Stimulated activated CD4-positive, alpha-beta T cell treated with anti-CD3 and anti-CD28 coated beads, TNF-alpha, amount 100 ng/mL, for 24 hours (primary cell): ENCODE measurements at regions not wholly inside any gene's neighbourhood (a gene's known extent, or its start where the extent isn't known, plus 50 kb on each side); places are given as distances from the start of the nearest gene placed in this dataset.

ENCODE experiments used
- DNase-seq, 3 experiments: peaks; one replicate each; pipeline ENCODE4 v3.0.0-alpha.2; 2020; ENCODE audit warnings: low read depth in 3 of 3

DNA sequence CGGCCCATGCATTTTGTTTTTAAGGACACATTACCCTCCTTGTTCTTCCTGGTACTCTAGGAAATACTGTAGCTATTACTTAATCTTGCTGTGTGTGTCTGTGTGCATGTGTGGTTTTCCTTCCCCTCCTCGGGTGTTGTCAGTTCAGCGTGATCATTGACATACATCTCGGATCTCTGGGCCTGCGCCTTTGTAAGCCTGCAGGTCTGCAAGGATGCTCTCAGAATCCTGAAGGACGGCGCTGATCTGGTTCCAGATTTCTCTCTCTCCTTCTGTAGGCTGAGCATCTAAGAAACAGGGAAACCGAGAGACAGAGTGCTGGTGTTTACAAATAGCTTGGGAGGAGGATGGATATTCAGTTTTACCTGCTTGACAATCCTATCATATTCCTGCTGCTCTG lies 100.2 kb downstream of the CYRIA start:
- no peak for DNase-seq

DNA sequence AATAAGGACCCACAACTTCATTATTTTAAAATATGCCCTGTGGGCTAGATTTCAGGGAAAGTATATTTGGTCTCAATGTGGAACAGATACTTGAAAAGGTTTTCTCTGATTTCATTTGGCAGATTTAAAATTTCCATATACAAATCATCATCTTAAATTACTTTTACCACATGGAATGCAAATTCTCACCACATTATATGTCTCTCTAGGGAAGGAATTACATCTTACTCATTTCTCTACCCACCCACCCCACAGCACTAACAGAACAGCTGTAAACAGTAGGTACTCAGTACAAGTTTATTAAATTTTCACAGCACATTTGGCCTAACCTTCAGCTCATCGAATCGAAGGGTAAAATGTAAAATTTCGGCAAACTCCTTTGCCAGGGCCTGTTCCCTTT lies 104.0 kb downstream of the CYRIA start:
- no peak for DNase-seq

DNA sequence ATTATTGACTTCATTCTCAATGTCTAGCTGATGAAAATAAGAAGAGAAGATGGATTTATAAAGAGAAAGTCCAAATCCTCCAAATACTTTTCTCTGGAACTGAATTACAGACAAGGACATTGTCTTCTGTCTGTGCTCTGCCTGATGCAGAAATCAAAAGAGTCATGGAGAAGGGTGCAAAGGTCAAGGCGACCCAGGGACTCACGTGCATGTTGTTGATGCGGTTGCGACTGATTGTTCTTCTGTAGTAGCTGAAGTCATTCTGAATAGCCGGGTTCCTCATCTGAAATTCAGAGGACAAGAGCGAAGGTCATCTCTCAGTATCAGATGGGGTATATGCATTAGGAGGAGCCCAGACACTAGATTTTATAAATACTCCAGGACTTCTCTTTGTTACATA lies 104.4 kb downstream of the CYRIA start:
- DNase-seq = no peak

DNA sequence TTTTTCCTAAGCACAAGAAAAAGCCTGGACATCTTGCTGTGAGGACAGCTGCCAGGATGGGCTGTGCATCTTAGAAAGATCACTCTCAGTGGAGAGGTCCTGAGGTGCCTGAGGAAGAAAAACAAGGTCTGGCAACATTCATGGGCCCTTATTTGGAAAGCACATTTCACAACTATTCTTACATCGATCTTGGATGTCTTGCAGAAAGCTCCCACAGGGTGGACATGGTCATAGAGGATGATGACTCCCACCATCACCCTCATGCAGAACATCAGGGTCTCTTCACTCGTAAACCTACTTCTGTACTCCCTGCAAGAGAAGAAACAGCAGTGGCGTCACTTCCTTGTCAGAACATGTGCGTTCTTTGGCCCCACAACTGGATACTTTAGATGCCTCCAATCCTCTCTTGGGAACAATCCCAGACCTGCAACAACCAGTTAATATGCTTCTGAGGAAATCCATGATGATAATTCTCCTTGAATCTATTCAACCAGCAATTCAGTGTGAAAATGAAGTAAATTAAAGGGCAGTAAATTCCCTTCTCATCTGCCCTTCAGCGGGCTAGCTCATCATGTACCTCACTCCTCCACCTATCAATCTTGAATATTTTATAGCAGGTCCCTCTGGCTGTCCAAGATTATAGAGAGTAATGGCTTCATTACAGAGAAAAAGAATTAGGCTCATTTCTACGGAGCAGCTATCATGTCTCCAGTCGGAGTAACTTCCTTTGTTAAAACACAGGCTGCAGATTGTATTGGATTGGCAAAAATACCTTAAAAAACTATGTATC lies 106.2 kb downstream of the CYRIA start:
- no peak for DNase-seq

DNA sequence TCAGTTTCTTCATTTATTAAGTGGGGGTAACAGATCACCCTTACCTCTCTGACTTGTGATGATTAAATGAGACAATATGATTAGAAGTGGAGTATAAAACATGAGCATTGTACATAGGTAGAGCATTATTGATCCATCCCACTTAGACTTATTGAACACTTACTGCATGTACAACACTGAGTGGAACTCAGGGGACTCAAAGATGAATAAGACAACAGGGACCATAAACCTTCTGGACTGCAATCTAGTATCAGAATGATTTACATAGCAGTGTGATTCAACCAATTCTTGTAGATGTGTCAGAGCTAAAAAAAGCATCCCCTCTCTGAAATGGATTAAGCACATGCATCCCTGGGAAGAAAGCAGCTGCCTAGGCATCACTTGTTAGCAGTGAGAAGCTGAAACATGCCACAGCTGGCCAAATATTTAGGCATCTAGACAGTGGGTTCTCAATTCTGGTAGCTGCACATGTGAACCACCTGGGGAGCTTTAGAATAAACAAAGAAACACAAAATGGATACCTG lies 111.5 kb downstream of the CYRIA start:
- no peak for DNase-seq

DNA sequence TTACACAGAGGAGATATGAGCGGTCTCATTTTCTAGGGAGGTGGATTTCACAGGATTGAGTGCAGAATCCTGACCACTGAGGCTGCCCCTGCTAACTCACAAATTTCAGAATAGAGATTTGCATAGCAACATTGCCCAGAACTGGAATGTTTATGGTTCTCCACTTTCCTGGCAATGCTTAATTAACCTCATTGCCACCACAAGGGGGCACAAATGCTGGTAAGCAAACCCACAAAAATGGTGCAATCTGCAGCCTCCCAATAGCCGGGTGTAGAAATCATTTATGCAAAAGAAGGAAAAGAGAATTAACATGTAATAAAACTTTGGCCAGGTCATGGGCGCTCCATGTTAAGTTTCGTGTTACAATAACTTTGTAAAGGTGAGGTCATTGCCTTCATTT lies 112.4 kb downstream of the CYRIA start:
- no peak for DNase-seq

DNA sequence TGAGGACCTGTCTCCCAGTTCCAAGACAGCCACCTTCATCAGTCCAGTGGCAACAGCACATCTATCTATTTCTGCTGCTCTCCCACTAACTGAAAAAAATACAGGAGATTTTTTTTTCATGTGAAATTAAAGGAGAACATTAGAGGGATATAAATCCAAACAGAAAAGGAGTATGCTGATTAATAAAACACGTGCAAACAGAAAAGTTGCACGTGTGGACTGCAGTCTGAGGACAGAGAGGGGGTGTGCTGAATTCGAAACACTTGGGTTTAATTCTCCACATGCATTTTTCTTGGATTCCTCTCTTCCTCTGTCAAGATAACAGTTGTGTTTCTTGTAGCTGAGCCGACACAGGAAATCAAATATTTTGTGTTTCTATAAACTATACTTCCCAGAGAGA lies 113.4 kb downstream of the CYRIA start:
- no peak for DNase-seq

DNA sequence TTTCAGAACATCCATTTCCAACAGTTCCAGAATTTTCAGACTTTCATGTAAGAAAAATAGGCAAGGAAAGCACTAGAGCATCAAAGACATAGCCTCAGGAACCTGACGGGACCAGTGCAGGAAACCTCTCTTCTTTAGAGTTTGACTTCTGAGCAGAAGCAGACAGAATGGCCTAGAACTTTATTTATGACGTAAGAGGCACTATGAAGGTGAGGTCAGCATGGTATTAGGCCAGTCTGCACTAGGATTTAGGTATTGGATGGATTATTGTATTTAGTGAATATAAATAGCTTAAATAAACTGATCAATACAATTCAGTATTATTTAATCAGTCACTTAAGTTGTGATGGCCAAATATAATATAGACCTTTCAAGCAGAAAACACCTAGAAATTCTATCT lies 117.6 kb downstream of the CYRIA start:
- no peak for DNase-seq

DNA sequence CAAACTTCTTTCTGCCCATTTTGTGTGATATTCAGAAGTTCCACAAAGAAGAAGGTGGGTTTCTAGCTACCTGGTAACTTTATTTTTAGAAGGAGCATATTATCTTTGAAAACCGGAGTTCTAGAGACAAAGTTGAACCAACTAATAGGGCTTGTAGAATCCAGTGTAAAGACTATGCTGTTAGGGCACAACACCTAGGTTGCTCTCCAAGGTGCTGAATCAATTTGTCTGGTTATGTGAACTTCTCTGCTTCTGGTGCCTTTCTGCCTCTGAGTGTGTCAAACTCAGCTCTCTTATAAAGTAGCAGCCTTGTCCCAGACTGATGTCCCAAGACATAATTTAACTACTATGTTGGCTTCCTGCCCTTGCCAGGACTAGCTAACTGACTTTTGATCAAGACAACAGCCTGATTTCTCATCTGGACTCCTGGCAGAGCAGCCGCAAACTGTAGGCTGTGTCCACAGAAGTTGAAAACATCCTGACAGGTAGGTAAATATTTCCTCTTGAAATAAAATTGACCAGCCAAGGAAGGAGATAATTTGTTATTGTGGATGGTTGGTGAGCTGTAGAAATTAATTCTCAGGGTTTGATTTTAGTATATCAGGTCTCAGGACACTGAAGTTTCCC lies 119.4 kb downstream of the CYRIA start:
- no peak for DNase-seq

DNA sequence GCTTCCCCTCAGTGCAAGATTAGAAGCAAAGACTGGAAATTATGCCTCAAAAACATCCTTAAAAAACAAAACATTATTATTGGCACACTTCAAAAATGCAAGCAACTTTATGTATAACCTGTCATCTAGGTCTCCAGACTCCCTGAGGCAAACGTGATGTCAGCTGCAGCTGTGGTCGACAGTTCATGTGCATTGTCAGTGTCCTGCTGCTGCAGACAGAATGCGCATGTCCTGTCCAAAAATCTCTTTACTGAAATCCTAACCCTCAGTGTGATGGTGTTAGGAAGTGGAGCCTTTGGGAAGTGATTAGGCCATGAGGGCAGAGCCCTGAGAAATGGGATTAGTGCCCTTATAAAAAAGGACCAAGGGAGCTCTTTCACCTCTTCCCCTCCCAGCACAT lies 126.9 kb downstream of the CYRIA start:
- no peak for DNase-seq

DNA sequence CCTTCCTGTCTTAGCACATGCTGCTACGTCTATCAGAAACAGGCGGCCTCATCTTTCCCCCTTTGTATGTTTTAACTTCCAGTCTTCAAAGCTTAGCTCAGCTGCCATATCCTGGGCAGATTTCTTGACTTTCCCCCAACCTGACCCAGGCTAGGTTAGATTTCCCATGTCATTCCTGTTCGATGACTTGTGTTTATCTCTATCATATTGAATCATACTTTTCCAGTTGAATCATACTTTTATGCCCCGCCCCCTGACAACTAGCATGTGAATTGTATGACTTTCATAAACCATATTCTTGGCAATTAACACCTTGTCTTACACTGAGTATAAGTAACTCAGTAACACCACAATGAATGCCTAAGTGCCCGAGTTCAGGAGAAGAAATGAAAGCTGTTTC lies 128.3 kb downstream of the CYRIA start:
- no peak for DNase-seq

DNA sequence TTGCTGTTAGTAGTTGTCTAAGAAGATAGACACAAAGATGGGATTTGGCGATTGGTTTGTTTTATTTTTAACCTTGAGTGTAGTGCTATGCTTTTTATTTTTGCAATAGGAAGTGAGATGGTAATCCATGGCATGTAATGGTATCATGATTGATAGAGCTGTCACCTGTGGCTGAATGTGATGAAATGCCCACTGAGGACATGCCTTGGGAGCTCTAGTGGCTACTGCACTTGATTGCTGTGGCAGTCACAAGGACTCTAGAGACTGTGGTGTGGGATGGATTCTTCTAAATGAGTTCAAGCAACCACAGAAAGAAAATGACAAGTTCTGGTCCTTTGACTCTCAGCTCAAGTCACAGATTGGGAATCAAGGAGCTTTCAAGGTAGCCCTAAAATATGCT lies 139.4 kb downstream of the CYRIA start:
- DNase-seq = no peak

DNA sequence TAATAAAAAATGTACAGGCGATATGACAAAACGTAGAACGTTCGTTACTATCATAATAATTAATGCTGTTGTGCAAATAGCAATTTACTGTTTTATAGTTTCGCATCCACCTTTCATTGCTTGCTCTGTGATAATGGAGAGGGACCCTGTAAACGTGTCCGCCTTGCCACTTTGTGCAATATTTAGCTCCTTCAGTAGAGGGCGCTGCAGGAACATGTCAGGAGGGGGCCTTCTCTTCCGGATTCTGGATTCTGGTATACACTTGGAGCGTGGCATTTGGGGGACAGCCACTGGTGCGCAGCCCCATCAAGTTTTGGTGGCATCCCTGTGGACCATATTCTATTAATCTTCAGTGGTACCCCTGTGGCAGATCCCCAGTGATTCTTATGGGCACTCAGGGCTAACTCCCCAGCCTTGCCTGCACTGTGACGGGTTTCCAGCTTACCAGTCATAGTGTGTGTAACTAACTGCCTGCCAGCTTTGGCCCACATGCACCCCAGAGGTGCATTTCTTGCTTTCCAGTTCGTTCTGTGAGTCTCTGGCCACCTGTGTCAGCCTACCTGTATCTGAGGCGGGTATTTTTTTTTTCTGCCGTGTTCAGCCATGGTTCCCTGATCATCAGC lies 140.3 kb downstream of the CYRIA start:
- no peak for DNase-seq

DNA sequence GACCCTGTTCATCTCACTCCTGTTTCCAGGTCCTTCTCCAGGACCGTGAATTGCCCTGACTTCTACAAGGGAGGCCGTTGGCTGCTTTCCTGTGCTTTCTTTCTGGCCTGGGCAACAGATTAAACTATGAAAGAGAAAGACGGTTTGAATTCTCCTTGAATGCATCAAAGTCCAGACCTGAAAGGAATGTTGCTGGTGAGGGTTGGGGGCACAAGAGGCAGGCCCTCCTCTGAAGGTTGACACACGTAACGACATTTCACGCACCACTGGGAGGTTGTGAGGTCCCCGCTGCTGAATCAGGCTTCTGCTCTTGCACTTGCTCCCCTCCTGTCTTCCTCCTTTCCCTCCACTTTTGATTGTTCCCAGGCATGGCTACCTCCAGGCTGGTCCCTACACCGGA lies 141.9 kb downstream of the CYRIA start:
- no peak for DNase-seq

DNA sequence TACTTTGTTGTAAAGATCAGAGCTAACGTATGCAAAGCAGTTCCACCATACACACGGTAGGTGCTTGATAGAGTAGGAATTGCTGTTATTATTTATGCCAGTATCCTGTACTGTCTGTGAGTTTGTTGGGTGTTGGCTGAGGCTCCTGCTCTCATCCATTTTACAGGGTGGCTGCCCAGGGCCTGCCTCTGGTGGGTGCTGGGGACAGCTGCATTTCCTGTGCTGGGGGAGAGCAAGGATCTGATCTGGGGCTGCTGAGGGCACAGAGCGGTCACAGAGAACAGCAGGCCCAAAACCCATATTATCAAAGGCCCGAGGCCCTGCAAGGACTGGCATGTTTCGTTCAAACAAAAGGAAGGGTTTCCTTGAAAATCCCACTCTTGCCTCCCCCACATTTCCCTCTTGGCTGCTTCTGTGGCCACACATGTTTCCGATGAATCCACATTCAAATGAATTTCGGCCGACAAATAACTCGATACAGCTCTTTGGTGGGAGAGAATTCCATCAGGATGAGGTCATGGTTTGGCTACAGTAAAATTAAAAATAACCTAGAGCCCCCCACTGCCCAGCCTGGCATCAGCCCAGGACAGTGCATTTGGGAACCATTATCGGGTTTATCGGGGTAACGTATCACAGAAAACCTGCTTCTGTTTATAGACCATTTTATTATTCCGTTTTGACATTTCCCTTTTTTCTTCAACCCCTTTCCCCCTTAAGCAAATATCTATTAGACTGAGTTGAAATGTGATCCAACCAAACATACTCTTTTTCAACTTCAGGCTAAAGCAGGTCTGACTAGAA lies 143.4 kb downstream of the CYRIA start:
- DNase-seq = no peak

DNA sequence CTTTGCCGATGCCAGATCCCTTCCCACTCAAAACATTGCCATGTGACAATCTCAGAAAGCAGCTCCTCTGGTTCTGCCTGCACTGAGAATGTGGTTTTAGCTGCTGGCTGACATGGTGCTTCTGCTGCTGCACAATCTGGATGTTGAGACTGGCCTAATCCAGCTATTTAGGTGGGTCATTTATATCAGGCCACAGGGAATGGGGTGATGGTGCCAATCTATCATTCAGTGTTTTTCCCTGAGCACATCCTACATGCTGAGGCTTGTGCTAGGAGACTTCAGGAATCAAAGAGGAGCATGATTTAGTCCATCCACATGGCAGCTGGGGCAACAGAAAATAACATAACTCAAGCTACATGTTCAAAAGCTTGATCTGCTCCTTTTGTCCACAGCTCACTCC lies 144.7 kb downstream of the CYRIA start:
- DNase-seq = no peak

DNA sequence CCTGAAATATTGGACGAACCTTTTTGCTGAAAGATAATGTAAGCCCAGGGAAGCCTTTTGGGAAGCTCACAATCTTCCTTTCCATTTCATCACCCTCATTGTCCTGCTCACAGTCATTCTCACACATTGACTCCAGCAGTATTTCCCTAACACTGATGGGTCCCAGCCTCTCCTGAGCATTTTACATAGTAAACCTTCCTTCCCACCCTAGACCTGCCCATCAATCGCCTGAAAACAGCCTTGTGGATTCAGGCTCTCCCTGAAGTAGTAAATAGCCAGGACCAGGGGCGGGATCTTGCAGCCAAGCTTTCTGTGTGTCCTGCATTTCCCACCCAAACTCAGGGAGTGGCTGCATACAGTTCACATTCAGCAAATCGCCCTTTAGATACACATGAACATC lies 149.9 kb downstream of the CYRIA start:
- DNase-seq = no peak

DNA sequence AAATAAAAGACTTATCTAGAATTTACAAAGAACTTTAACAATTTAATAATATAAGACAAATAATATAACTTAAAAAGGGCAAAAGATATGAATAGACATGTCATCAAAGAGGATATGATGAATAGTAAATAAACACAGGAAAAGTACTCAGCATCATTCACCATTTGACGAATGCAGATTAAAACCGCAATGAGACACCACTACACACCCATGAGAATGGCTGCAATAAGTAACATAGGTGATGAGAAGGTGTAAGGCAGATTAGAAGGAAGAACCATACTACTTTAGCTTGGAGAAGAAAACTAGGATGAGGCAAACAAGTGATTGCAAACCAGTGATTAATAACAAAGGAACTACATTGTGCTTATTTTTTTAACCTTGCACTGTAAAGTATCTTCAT lies 152.0 kb downstream of the CYRIA start:
- DNase-seq = no peak

DNA sequence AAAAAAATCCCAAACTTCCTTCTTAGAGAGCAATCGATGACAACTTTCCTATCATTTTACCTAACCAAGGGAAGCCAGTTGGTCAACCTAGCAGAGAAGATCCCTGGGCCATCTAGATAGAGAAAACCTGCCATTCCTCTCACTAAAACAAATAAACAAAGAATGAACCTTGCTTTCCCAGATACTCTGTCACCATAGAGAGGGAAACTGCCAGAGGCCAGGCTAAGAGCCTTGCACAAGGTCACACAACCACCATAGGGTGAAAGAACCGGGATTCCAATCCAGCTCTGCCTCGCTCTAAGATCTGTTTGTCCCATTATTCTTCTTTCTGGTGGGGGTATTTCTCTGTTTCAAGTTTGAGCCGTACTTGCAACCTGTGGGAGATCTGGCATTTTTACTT lies 154.6 kb downstream of the CYRIA start:
- no peak for DNase-seq

DNA sequence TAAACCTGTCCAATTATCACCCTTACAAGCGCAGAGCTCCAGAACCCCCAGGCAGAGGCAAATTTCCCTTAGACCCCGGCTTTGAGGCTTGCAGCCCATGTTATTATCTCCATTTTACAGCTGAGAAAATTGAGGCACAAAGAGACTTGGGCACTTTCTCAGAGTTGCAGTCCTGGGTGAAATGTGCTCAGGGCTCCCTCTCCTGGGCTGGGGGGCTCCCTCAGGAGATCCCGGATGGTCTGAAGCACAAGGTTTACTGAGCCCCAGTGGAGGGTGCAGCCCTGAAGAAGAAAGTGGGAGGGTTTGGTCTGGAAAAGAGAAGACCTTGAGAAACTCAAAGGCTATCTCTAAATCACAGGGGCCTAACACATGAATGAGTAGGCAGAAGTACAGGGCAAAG lies 156.6 kb downstream of the CYRIA start:
- DNase-seq = no peak

DNA sequence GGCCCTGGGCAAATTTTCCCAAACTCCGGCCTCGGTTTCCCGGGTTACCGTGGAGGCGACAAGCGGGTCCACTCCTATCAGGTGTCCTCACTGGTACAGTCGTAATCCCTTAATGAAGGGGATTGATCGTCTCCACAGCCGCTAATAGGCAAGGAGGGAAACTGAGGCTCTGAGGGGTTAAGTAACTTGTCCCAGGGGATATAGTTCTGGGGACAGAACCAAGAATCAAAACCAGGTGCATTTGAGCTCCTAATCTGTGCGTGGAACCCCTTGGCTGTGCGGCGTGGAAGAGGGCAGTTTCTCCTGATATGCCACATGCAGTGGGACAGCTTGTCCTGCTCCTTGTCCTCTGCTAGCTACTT lies 157.2 kb downstream of the CYRIA start:
- DNase-seq = no peak
